GM19467 (cell line): ENCODE measurements at regions not wholly inside any gene's neighbourhood (a gene's known extent, or its start where the extent isn't known, plus 50 kb on each side); places are given as distances from the start of the nearest gene placed in this dataset.
A peak's percentile ranks its signal among the peaks of the same experiment; 100 is the strongest.
"Not testable (repeated sequence)": the region's sequence is repeated elsewhere in the genome, so short reads cannot be mapped to it uniquely, and the experiment has no call there.

Experiments
- ATAC-seq: cut with Tn5 transposase; IDR thresholded peaks from one replicate; pipeline ENCODE4 v1.9.1; 2021; ENCODE audit warnings: mild to moderate bottlenecking, moderate library complexity; ENCODE audit not compliant: unreplicated experiment

GRCh38 chr7:26085771-26086170, 66.2 kb upstream of the NFE2L3 start:
- no peak for ATAC-seq

- ATAC-seq, result no peak
Observed at GRCh38 chr7:26087321-26088091, 64.5 kb upstream of the NFE2L3 start.

GRCh38 chr7:26089469-26089868, 62.5 kb upstream of the NFE2L3 start:
- not testable (repeated sequence) for ATAC-seq

GRCh38 chr7:26090927-26091519, 61.0 kb upstream of the NFE2L3 start:
- no peak for ATAC-seq

GRCh38 chr7:26091933-26092332, 60.1 kb upstream of the NFE2L3 start:
- ATAC-seq, result no peak

GRCh38 chr7:26093023-26093422, 59.0 kb upstream of the NFE2L3 start:
- ATAC-seq, result no peak

- no peak for ATAC-seq
Observed at GRCh38 chr7:26096136-26096535, 55.9 kb upstream of the NFE2L3 start.

- no peak for ATAC-seq
Observed at GRCh38 chr7:26097837-26098668, 53.9 kb upstream of the NFE2L3 start.

GRCh38 chr7:26099236-26099635, 52.8 kb upstream of the NFE2L3 start:
- ATAC-seq, result no peak

- peak; percentile 26 for ATAC-seq
Observed at GRCh38 chr7:26100406-26101339, 51.3 kb upstream of the NFE2L3 start.

GRCh38 chr7:26101361-26102151, 50.4 kb upstream of the NFE2L3 start:
- ATAC-seq, result peak; percentile 63

GRCh38 chr7:26102176-26102575, 49.8 kb upstream of the NFE2L3 start:
- ATAC-seq, result no peak
